GM12865 (cell line): ENCODE measurements at regions not wholly inside any gene's neighbourhood (a gene's known extent, or its start where the extent isn't known, plus 50 kb on each side); places are given as distances from the start of the nearest gene placed in this dataset.
A peak's percentile ranks its signal among the peaks of the same experiment; 100 is the strongest.

Experiments used
- DNase-seq: peaks from one replicate; pipeline ENCODE4 v3.0.0; 2010; ENCODE audit warnings: low read depth
- H3K4me3 ChIP-seq: 2 replicates; pipeline ENCODE4 v1.5.1; 2011; ENCODE audit warnings: mild to moderate bottlenecking, low read depth, low read length, control low read depth
- CTCF ChIP-seq: IDR thresholded peaks from 2 replicates; pipeline ENCODE4 v1.5.1; 2011; ENCODE audit warnings: low read length, control low read depth, low read depth, inconsistent platforms; ENCODE audit not compliant: insufficient read depth; ENCODE audit errors: missing control alignments

GRCh38 chr5:138664276-138664943 is 88.8 kb upstream of the CTNNA1 start:
- DNase-seq = no peak
- H3K4me3 ChIP-seq = no peak overlapping the region
- TF ChIP-seq CTCF = no peak

- DNase-seq = no peak
- TF ChIP-seq CTCF = no peak
- no peak overlapping the region for H3K4me3 ChIP-seq
These were observed 88.4 kb upstream of the HSPA9 start for GRCh38 chr5:138663561-138663960.

GRCh38 chr5:138663009-138663408 is 87.8 kb upstream of the HSPA9 start:
- peak; percentile 19 for DNase-seq
- no peak for TF ChIP-seq CTCF

GRCh38 chr5:138662599-138662998 is 87.4 kb upstream of the HSPA9 start:
- no peak for TF ChIP-seq CTCF
- no peak for DNase-seq
- H3K4me3 ChIP-seq = no peak overlapping the region

More at GRCh38 chr5:138663009-138663408, 87.8 kb upstream of the HSPA9 start:
- H3K4me3 ChIP-seq = no peak overlapping the region

GRCh38 chr5:138661991-138662434 is 86.8 kb upstream of the HSPA9 start:
- H3K4me3 ChIP-seq = no peak overlapping the region
- no peak for TF ChIP-seq CTCF

GRCh38 chr5:138661291-138661960 is 86.2 kb upstream of the HSPA9 start:
- no peak overlapping the region for H3K4me3 ChIP-seq
- peak; percentile 19 for DNase-seq
- no peak for TF ChIP-seq CTCF

More at GRCh38 chr5:138661991-138662434, 86.8 kb upstream of the HSPA9 start:
- no peak for DNase-seq

- no peak overlapping the region for H3K4me3 ChIP-seq
- no peak for DNase-seq
- no peak for TF ChIP-seq CTCF
These were observed 84.9 kb upstream of the HSPA9 start for GRCh38 chr5:138660051-138660572.
